GM12875 (cell line): ENCODE measurements at regions not wholly inside any gene's neighbourhood (a gene's known extent, or its start where the extent isn't known, plus 50 kb on each side); places are given as distances from the start of the nearest gene placed in this dataset.

Experiments
- H3K4me3 ChIP-seq: one replicate; pipeline ENCODE4 v1.5.1; 2011; ENCODE audit warnings: low read depth, low read length, control low read depth
- CTCF ChIP-seq: IDR thresholded peaks from 2 replicates; pipeline ENCODE4 v1.5.1; 2011; ENCODE audit warnings: low read depth, mild to moderate bottlenecking, control low read depth, inconsistent platforms, low read length, moderate library complexity, borderline replicate concordance; ENCODE audit not compliant: insufficient read depth

- no peak overlapping the region for H3K4me3 ChIP-seq
- no peak for TF ChIP-seq CTCF
Measured at GRCh38 chr2:146080925-146081324, 1561.0 kb upstream of the ZEB2 start.

- H3K4me3 ChIP-seq, result no peak overlapping the region
- TF ChIP-seq CTCF, result no peak
Measured at GRCh38 chr2:146079216-146079615, 1559.3 kb upstream of the ZEB2 start.

GRCh38 chr2:146077156-146077555, 1557.2 kb upstream of the ZEB2 start:
- no peak for TF ChIP-seq CTCF
- no peak overlapping the region for H3K4me3 ChIP-seq

- no peak overlapping the region for H3K4me3 ChIP-seq
- no peak for TF ChIP-seq CTCF
Measured at GRCh38 chr2:146068051-146068450, 1548.1 kb upstream of the ZEB2 start.

GRCh38 chr2:146048141-146048540, 1528.2 kb upstream of the ZEB2 start:
- H3K4me3 ChIP-seq, result no peak overlapping the region
- TF ChIP-seq CTCF, result no peak

- TF ChIP-seq CTCF, result no peak
Measured at GRCh38 chr2:146041274-146041910, 1521.5 kb upstream of the ZEB2 start.

GRCh38 chr2:146040051-146040450, 1520.1 kb upstream of the ZEB2 start:
- H3K4me3 ChIP-seq, result no peak overlapping the region
- TF ChIP-seq CTCF, result no peak

More at GRCh38 chr2:146041274-146041910, 1521.5 kb upstream of the ZEB2 start:
- no peak overlapping the region for H3K4me3 ChIP-seq
